ENCODE measurements at regions not wholly inside any gene's neighbourhood (a gene's known extent, or its start where the extent isn't known, plus 50 kb on each side); places are given as distances from the start of the nearest gene placed in this dataset.
A peak's percentile ranks its signal among the peaks of the same experiment; 100 is the strongest.

DNA sequence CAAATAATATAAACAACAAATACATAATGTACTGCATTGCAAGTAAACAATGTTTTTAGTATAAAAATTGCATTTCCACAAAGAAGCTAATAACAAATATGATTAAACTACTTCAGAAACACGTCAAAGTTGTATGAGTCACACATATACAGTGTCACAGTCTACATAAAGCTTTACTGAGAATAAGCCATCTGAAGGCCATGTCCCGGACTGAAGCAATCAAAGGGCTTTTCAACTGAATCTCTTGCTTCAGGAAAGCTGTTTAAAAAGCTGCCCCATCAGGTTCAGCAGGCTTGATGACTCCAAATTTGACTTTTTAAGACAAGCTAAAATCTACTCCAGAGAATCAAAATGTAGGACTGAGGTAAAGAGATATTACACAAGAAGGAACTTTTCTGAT is 1476.8 kb downstream of the ADGRL3 start:
- H3K4me3 ChIP-seq (ENCODE audit: low read depth, low read length) = no peak overlapping the region
- no peak for DNase-seq (ENCODE audit: low read depth)
- TF ChIP-seq, protein P1, sequence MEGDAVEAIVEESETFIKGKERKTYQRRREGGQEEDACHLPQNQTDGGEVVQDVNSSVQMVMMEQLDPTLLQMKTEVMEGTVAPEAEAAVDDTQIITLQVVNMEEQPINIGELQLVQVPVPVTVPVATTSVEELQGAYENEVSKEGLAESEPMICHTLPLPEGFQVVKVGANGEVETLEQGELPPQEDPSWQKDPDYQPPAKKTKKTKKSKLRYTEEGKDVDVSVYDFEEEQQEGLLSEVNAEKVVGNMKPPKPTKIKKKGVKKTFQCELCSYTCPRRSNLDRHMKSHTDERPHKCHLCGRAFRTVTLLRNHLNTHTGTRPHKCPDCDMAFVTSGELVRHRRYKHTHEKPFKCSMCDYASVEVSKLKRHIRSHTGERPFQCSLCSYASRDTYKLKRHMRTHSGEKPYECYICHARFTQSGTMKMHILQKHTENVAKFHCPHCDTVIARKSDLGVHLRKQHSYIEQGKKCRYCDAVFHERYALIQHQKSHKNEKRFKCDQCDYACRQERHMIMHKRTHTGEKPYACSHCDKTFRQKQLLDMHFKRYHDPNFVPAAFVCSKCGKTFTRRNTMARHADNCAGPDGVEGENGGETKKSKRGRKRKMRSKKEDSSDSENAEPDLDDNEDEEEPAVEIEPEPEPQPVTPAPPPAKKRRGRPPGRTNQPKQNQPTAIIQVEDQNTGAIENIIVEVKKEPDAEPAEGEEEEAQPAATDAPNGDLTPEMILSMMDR (IDR thresholded peaks at IDR 0.05; ENCODE audit: control insufficient read depth, extremely low read depth, insufficient read depth) = no peak

GRCh38 chr4:62670514-62670913 is 1470.4 kb downstream of the ADGRL3 start:
- DNase-seq (ENCODE audit: low read depth) = no peak

GRCh38 chr4:62661821-62662220 is 1461.7 kb downstream of the ADGRL3 start:
- no peak overlapping the region for H3K4me3 ChIP-seq (ENCODE audit: low read depth, low read length)
- DNase-seq (ENCODE audit: low read depth) = no peak
- TF ChIP-seq, protein P1 (IDR thresholded peaks at IDR 0.05; ENCODE audit: control insufficient read depth, extremely low read depth, insufficient read depth) = no peak

More at GRCh38 chr4:62670514-62670913, 1470.4 kb downstream of the ADGRL3 start:
- TF ChIP-seq, protein P1 (IDR thresholded peaks at IDR 0.05; ENCODE audit: control insufficient read depth, extremely low read depth, insufficient read depth) = no peak
- no peak overlapping the region for H3K4me3 ChIP-seq (ENCODE audit: low read depth, low read length)

GRCh38 chr4:62656006-62656405 is 1455.9 kb downstream of the ADGRL3 start:
- TF ChIP-seq, protein P1 (IDR thresholded peaks at IDR 0.05; ENCODE audit: control insufficient read depth, extremely low read depth, insufficient read depth) = no peak
- no peak overlapping the region for H3K4me3 ChIP-seq (ENCODE audit: low read depth, low read length)
- no peak for DNase-seq (ENCODE audit: low read depth)

DNA sequence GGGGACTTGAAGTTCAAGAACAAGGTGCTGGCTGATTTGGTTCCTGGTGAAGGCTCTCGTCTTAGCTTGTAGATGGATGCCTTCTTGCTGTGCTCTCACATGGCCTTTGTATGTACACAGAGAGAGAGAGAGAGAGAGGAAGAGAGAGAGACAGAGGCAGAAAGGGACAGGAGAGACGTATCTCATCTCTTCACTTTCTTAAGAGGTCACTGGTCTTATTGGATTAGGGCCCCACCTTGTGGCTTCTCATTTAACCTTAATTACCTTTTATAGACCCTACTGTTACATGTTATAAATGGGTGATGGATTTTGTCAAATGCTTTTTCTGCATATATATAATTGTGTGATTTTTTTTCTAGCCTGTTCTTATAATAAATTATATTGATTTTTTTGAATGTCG is 1444.2 kb downstream of the ADGRL3 start:
- peak; percentile 22 for DNase-seq (ENCODE audit: low read depth)
- no peak overlapping the region for H3K4me3 ChIP-seq (ENCODE audit: low read depth, low read length)
- TF ChIP-seq, protein P1 (IDR thresholded peaks at IDR 0.05; ENCODE audit: control insufficient read depth, extremely low read depth, insufficient read depth) = peak; percentile 46

GRCh38 chr4:62640296-62640695 is 1440.2 kb downstream of the ADGRL3 start:
- H3K4me3 ChIP-seq (ENCODE audit: low read depth, low read length) = no peak overlapping the region
- no peak for DNase-seq (ENCODE audit: low read depth)
- TF ChIP-seq, protein P1 (IDR thresholded peaks at IDR 0.05; ENCODE audit: control insufficient read depth, extremely low read depth, insufficient read depth) = no peak

- H3K4me3 ChIP-seq (ENCODE audit: low read depth, low read length) = no peak overlapping the region
- TF ChIP-seq, protein P1 (IDR thresholded peaks at IDR 0.05; ENCODE audit: control insufficient read depth, extremely low read depth, insufficient read depth) = no peak
- DNase-seq (ENCODE audit: low read depth) = no peak
Observed at GRCh38 chr4:62627671-62628070, 1427.5 kb downstream of the ADGRL3 start.
